ENCODE measurements at regions not wholly inside any gene's neighbourhood (a gene's known extent, or its start where the extent isn't known, plus 50 kb on each side); places are given as distances from the start of the nearest gene placed in this dataset.

- H3K27ac ChIP-seq (ENCODE audit: low read length, poor library complexity, severe bottlenecking), result no peak overlapping the region
These were observed 529.8 kb downstream of the CD83 start for GRCh38 chr6:14647357-14647756.

GRCh38 chr6:14652536-14652935 lies 535.0 kb downstream of the CD83 start:
- Histone ChIP-seq H3K4ac (ENCODE audit: low read depth in 1 of 2, low read length in 2 of 2) (no peak overlapping the region), H2BK12ac (ENCODE audit: low read length in 2 of 2) (no peak overlapping the region), H2BK120ac (ENCODE audit: low read depth, low read length) (no peak overlapping the region), H3K4me3 (ENCODE audit: insufficient read depth in 1 of 2, low read depth in 1 of 2, low read length in 2 of 2) (no peak overlapping the region), H4K91ac (ENCODE audit: low read length) (no peak overlapping the region), H2BK5ac (ENCODE audit: low read depth, low read length, poor library complexity, severe bottlenecking) (no peak overlapping the region), H3K9me3 (ENCODE audit: control insufficient read depth, low read length) (no peaks in the 10 kb centered on the region), H3K27me3 (ENCODE audit: control insufficient read depth in 1 of 2, insufficient read depth in 1 of 2, low read length in 2 of 2) (peaks cover 0 to 16% of the 10 kb centered on the region in 2 experiments), H3K79me1 (replicated peaks; ENCODE audit: low read length, poor library complexity, severe bottlenecking) (no peaks in the 10 kb centered on the region), H3K36me3 (ENCODE audit: control insufficient read depth in 1 of 2, insufficient read depth in 2 of 2, low read depth in 1 of 2, low read length in 2 of 2) (no peaks in the 10 kb centered on the region), H3K18ac (ENCODE audit: low read depth in 1 of 2, low read length in 2 of 2) (no peak overlapping the region), H2AK5ac (ENCODE audit: low read length, severe bottlenecking) (no peak overlapping the region), H3K23ac (ENCODE audit: low read length in 2 of 2) (no peak overlapping the region), H4K8ac (ENCODE audit: low read length) (no peak overlapping the region), H3K9ac (ENCODE audit: low read length) (no peak overlapping the region), H2AFZ (ENCODE audit: low read depth, low read length) (no peak overlapping the region), H2BK15ac (ENCODE audit: low read depth, poor library complexity, severe bottlenecking) (no peak overlapping the region), H3K27ac (ENCODE audit: low read length, poor library complexity, severe bottlenecking) (no peak overlapping the region), H3K14ac (ENCODE audit: low read length in 2 of 2) (no peak overlapping the region), H3K4me1 (ENCODE audit: control insufficient read depth, insufficient read depth, low read depth, low read length) (no peaks in the 10 kb centered on the region), H3K4me2 (ENCODE audit: low read length, poor library complexity, severe bottlenecking) (no peak overlapping the region)
- DNase-seq, result no peak

More at GRCh38 chr6:14647357-14647756, 529.8 kb downstream of the CD83 start:
- Histone ChIP-seq H3K9ac (ENCODE audit: low read length) (no peak overlapping the region), H2BK5ac (ENCODE audit: low read depth, low read length, poor library complexity, severe bottlenecking) (no peak overlapping the region), H2AK5ac (ENCODE audit: low read length, severe bottlenecking) (no peak overlapping the region), H2AFZ (ENCODE audit: low read depth, low read length) (no peak overlapping the region), H3K4me2 (ENCODE audit: low read length, poor library complexity, severe bottlenecking) (no peak overlapping the region), H3K18ac (ENCODE audit: low read depth in 1 of 2, low read length in 2 of 2) (no peak overlapping the region), H3K23ac (ENCODE audit: low read length in 2 of 2) (no peak overlapping the region), H2BK120ac (ENCODE audit: low read depth, low read length) (no peak overlapping the region), H3K14ac (ENCODE audit: low read length in 2 of 2) (no peak overlapping the region), H3K4me1 (ENCODE audit: control insufficient read depth, insufficient read depth, low read depth, low read length) (no peaks in the 10 kb centered on the region), H2BK15ac (ENCODE audit: low read depth, poor library complexity, severe bottlenecking) (no peak overlapping the region), H3K4ac (ENCODE audit: low read depth in 1 of 2, low read length in 2 of 2) (no peak overlapping the region), H4K91ac (ENCODE audit: low read length) (no peak overlapping the region), H3K36me3 (ENCODE audit: control insufficient read depth in 1 of 2, insufficient read depth in 2 of 2, low read depth in 1 of 2, low read length in 2 of 2) (no peaks in the 10 kb centered on the region), H3K27me3 (ENCODE audit: control insufficient read depth in 1 of 2, insufficient read depth in 1 of 2, low read length in 2 of 2) (peaks cover 0 to 4% of the 10 kb centered on the region in 2 experiments), H3K9me3 (ENCODE audit: control insufficient read depth, low read length) (no peaks in the 10 kb centered on the region), H3K4me3 (ENCODE audit: insufficient read depth in 1 of 2, low read depth in 1 of 2, low read length in 2 of 2) (no peak overlapping the region), H2BK12ac (ENCODE audit: low read length in 2 of 2) (no peak overlapping the region), H3K79me1 (replicated peaks; ENCODE audit: low read length, poor library complexity, severe bottlenecking) (no peaks in the 10 kb centered on the region), H4K8ac (ENCODE audit: low read length) (no peak overlapping the region)
- no peak for DNase-seq
- 92% methylated on average over 6 of the region's 6 CpGs for WGBS

DNA sequence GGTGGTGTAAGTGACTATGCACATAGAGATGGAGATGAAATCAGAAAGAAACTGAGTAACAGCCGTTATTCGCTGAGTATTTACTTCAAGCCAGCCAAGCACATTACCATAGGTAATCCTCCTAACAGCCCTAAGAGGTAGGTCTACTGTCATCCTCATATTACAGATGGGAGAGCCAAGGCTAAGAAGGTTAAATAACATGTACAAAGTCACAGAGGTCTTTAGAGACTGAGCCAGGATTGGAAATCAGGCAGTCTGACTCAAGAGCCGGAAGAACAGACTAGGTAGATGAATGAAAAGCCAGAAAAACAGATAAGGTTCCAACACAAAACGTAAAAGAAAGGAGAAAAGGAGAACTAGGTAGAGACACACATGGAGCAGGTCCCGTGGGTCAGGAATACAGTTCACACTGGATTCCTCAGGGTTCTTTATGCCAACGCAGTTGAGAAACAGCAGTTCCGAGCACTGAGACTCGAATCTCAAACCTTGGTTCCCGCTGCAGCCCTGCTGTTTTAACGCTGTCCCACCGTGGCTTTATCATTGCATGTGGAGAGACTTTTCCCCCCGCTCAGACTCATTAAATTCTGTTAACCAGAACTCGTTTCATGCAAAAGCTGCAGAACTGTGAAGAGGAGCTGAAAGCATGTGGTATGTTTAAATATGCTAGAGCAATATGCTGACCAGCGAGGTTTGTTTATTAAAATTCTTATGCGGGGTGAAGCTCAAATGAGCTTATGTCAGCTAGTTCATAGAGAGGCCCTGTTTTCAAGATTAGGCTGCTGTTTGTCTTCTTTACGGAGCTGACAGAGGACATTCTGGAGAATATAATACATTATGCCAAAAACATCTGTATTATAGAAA lies 537.9 kb downstream of the CD83 start:
- no peak overlapping the region for H2BK5ac ChIP-seq (ENCODE audit: low read depth, low read length, poor library complexity, severe bottlenecking)
- 64% methylated on average over 13 of the region's 16 CpGs for WGBS

DNA sequence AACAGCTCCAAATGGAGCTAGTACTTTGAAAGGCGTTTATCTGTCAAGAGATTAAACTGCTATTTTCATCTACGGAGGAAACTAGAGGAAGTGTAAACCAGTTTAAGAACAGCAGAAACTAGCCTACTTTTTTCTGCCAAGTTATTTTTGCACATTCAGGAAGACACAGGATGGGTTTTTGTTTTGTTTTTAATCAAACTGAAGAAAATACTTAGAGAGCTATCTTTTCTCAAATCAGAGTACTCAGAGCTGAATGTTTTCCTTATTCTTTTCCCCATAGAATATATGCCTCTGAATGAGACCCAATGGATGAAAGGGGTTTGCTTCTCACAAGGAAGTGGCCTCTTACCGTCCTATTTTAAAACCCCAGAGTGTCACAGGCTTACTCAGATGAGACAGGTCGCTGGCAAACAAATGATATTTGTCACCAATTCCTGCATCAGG lies 538.5 kb downstream of the CD83 start:
- Histone ChIP-seq H4K91ac (ENCODE audit: low read length) (no peak overlapping the region), H3K4me3 (ENCODE audit: insufficient read depth in 1 of 2, low read depth in 1 of 2, low read length in 2 of 2) (peak overlapping the region in 1 of 2 experiments; percentile 25), H3K23ac (ENCODE audit: low read length in 2 of 2) (no peak overlapping the region), H4K8ac (ENCODE audit: low read length) (no peak overlapping the region), H3K4me1 (ENCODE audit: control insufficient read depth, insufficient read depth, low read depth, low read length) (no peaks in the 10 kb centered on the region), H3K9ac (ENCODE audit: low read length) (peak overlapping the region; percentile 47), H2BK120ac (ENCODE audit: low read depth, low read length) (no peak overlapping the region), H3K79me1 (replicated peaks; ENCODE audit: low read length, poor library complexity, severe bottlenecking) (no peaks in the 10 kb centered on the region), H2AK5ac (ENCODE audit: low read length, severe bottlenecking) (no peak overlapping the region), H3K4me2 (ENCODE audit: low read length, poor library complexity, severe bottlenecking) (no peak overlapping the region), H3K27me3 (ENCODE audit: control insufficient read depth in 1 of 2, insufficient read depth in 1 of 2, low read length in 2 of 2) (peaks cover 0 to 22% of the 10 kb centered on the region in 2 experiments), H2BK5ac (ENCODE audit: low read depth, low read length, poor library complexity, severe bottlenecking) (no peak overlapping the region), H2AFZ (ENCODE audit: low read depth, low read length) (no peak overlapping the region), H3K27ac (ENCODE audit: low read length, poor library complexity, severe bottlenecking) (no peak overlapping the region), H3K9me3 (ENCODE audit: control insufficient read depth, low read length) (no peaks in the 10 kb centered on the region), H2BK15ac (ENCODE audit: low read depth, poor library complexity, severe bottlenecking) (no peak overlapping the region), H3K14ac (ENCODE audit: low read length in 2 of 2) (no peak overlapping the region), H3K36me3 (ENCODE audit: control insufficient read depth in 1 of 2, insufficient read depth in 2 of 2, low read depth in 1 of 2, low read length in 2 of 2) (no peaks in the 10 kb centered on the region), H3K18ac (ENCODE audit: low read depth in 1 of 2, low read length in 2 of 2) (no peak overlapping the region), H2BK12ac (ENCODE audit: low read length in 2 of 2) (no peak overlapping the region), H3K4ac (ENCODE audit: low read depth in 1 of 2, low read length in 2 of 2) (no peak overlapping the region)
- WGBS, result no CpG with 5 or more reads among the region's 4 CpGs
- no peak for DNase-seq

More for the DNA sequence above, 537.9 kb downstream of the CD83 start:
- no peak overlapping the region for H2AK5ac ChIP-seq (ENCODE audit: low read length, severe bottlenecking)
- H3K4ac ChIP-seq (ENCODE audit: low read depth in 1 of 2, low read length in 2 of 2), result no peak overlapping the region
- H3K9me3 ChIP-seq (ENCODE audit: control insufficient read depth, low read length), result no peaks in the 10 kb centered on the region
- DNase-seq, result no peak
- no peaks in the 10 kb centered on the region for H3K36me3 ChIP-seq (ENCODE audit: control insufficient read depth in 1 of 2, insufficient read depth in 2 of 2, low read depth in 1 of 2, low read length in 2 of 2)
- H3K4me3 ChIP-seq (ENCODE audit: insufficient read depth in 1 of 2, low read depth in 1 of 2, low read length in 2 of 2), result peak overlapping the region in 1 of 2 experiments; percentile 25
- H2BK12ac ChIP-seq (ENCODE audit: low read length in 2 of 2), result no peak overlapping the region
- H2BK120ac ChIP-seq (ENCODE audit: low read depth, low read length), result no peak overlapping the region
- no peak overlapping the region for H3K14ac ChIP-seq (ENCODE audit: low read length in 2 of 2)
- H3K4me2 ChIP-seq (ENCODE audit: low read length, poor library complexity, severe bottlenecking), result no peak overlapping the region
- no peak overlapping the region for H2AFZ ChIP-seq (ENCODE audit: low read depth, low read length)
- peak overlapping the region; percentile 47 for H3K9ac ChIP-seq (ENCODE audit: low read length)
- no peak overlapping the region for H3K23ac ChIP-seq (ENCODE audit: low read length in 2 of 2)
- no peak overlapping the region for H4K91ac ChIP-seq (ENCODE audit: low read length)
- H3K4me1 ChIP-seq (ENCODE audit: control insufficient read depth, insufficient read depth, low read depth, low read length), result no peaks in the 10 kb centered on the region
- no peak overlapping the region for H2BK15ac ChIP-seq (ENCODE audit: low read depth, poor library complexity, severe bottlenecking)
- H3K27me3 ChIP-seq (ENCODE audit: control insufficient read depth in 1 of 2, insufficient read depth in 1 of 2, low read length in 2 of 2), result peaks cover 0 to 22% of the 10 kb centered on the region in 2 experiments
- no peak overlapping the region for H3K27ac ChIP-seq (ENCODE audit: low read length, poor library complexity, severe bottlenecking)
- H3K18ac ChIP-seq (ENCODE audit: low read depth in 1 of 2, low read length in 2 of 2), result no peak overlapping the region
- no peaks in the 10 kb centered on the region for H3K79me1 ChIP-seq (replicated peaks; ENCODE audit: low read length, poor library complexity, severe bottlenecking)
- H4K8ac ChIP-seq (ENCODE audit: low read length), result no peak overlapping the region

All from mesenchymal stem cell (in vitro differentiated cells and primary cell).